AG04449 (cell line): ENCODE measurements at regions not wholly inside any gene's neighbourhood (a gene's known extent, or its start where the extent isn't known, plus 50 kb on each side); places are given as distances from the start of the nearest gene placed in this dataset.

Source experiments
- CTCF ChIA-PET: fragments of 350-600 bp; formaldehyde crosslinking; extraction: SDS; loops from one replicate; lab custom pipeline; 2021; ENCODE audit warnings: antibody characterized with exemption; lab: Yijun Ruan, JAX
- POLR2A ChIA-PET: fragments of 400-600, 350-600 bp; formaldehyde crosslinking; extraction: SDS; loops from one replicate; lab custom pipeline; 2020; ENCODE audit warnings: antibody characterized with exemption, inconsistent platforms; lab: Yijun Ruan, JAX
- DNase-seq: peaks from one replicate; pipeline ENCODE4 v3.0.0-alpha.2; 2010; ENCODE audit warnings: low read depth, low spot score
- H3K4me3 ChIP-seq: 2 replicates; pipeline ENCODE4 v1.5.1; 2011; ENCODE audit warnings: low read depth, mild to moderate bottlenecking, control low read depth, low read length
- TF ChIP-seq, protein P1 (sequence below): IDR thresholded peaks from one replicate; pipeline ENCODE4 v1.5.1; 2011; ENCODE audit warnings: mild to moderate bottlenecking, moderate library complexity, low read length, control low read depth, inconsistent platforms; ENCODE audit not compliant: insufficient read depth; ENCODE audit errors: missing control alignments

DNA sequence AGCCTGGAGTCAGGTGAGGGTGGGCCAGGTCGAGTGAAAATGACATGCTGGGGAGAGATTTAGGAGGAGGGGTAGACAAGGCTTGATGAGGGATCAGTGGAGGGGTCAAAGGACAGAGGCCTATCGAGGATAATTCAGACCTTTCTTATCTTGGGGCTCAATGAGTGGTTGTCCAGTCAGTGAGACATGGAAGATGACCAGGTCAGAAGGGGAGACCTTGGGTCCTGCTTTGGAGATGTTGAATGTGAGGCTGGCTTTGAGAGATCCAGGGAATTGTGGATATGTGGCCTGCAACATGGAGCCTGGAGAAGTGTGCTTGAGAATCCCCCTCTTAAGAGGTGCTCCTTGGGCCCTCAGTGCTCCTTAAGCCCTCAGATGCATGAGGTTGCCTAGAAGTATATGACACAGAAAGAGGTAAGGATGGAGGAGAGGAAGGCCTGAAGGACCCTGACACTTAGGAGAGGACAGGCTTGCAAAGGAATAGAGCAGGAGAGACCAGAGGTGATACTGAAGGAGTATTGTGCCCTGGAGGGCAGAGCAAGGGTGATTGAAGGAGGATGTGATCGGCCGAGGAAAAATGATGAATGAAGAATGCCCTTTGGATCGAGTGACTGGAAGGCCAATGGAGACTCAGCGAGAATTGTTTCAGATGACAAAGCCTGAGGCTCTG, 129.8 kb upstream of the GPR26 start:
- CTCF ChIA-PET = no interaction called here
- DNase-seq = no peak
- POLR2A ChIA-PET = no interaction called here
- TF ChIP-seq, protein P1, sequence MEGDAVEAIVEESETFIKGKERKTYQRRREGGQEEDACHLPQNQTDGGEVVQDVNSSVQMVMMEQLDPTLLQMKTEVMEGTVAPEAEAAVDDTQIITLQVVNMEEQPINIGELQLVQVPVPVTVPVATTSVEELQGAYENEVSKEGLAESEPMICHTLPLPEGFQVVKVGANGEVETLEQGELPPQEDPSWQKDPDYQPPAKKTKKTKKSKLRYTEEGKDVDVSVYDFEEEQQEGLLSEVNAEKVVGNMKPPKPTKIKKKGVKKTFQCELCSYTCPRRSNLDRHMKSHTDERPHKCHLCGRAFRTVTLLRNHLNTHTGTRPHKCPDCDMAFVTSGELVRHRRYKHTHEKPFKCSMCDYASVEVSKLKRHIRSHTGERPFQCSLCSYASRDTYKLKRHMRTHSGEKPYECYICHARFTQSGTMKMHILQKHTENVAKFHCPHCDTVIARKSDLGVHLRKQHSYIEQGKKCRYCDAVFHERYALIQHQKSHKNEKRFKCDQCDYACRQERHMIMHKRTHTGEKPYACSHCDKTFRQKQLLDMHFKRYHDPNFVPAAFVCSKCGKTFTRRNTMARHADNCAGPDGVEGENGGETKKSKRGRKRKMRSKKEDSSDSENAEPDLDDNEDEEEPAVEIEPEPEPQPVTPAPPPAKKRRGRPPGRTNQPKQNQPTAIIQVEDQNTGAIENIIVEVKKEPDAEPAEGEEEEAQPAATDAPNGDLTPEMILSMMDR = no peak
- no peak overlapping the region for H3K4me3 ChIP-seq

DNA sequence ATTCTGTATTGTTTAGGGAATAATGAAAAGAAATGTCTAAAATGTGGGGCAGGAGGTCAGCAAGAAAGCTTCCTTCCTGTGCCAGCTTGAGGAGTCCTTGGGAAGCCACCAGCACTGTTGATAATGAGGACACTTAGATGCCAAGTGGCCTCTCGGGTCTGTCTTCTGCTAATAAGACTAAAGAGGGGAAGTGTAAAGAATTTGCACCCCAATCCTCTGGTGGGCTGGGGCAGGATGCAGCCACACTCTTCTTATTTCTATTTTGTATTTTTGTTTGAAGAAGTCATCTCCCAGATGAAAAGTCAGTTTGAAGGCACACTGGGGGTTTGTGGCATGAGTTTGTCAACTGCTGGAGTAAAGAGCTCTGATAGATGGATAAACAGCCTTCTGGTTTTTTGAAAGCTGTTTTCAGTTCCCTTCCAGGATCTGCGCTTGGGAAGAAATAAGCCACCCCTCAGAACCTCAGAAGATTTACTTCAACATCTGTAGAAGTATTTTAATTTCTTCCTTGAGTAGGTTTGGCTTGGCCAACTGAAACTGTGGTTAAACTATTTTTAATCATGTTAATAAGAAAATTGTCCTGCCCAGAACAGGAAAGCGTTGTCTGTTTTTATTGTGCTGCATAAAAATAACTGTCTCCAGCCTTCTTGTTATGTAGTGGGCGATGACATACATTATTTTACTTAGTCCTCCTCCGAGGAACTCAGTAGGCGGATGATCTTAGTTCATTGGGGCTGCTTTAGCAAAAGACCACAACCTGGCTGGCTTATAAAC, 128.8 kb upstream of the GPR26 start:
- TF ChIP-seq, protein P1 = no peak
- H3K4me3 ChIP-seq = no peak overlapping the region
- ChIA-PET POLR2A (no interaction called here), CTCF (no interaction called here)
- DNase-seq = no peak

DNA sequence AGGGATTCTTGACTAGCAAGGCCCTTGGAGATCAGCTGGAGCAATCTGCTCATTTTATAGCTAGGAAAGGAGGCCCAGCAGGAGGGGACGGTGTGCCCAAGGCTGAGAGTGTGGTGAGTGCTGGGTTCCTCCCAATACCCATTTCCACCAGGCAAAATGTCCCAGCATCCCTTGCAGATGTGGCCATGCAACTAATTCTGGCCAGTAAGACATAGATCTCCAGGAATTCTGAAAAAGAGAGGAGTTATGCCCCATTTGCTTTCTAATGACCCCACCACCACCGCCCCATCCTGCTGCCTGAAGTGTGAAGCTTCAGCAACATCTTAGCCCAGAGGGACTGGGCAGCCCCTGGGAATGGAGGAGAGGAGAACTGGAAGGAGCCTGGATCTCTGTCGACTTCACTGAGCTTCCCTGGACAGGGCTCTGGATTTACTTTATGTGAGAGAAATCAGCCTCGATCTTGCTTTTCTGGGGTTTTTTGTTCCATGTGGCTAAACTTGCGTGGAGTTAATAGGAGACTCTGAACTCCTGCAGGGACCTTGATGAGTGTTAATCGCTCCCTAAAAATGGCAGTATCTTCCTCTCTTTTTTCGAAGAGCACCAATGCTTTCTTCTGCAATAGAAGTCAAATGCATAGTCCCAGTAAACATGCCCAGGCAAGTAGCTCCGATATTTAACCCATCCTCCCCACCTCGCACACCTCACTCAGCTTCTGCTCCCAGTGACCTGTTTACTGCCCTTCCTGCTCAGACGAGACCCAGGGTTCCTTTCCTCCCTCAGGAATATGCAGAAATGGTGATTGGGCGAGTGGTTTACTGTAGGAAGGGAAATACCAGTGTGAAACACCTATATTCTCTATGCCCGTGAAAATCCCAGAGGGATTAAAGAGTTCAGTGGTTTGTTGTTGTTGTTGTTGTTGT, 127.5 kb upstream of the GPR26 start:
- TF ChIP-seq, protein P1 = no peak
- no peak overlapping the region for H3K4me3 ChIP-seq
- no peak for DNase-seq
- ChIA-PET CTCF (no interaction called here), POLR2A (no interaction called here)

DNA sequence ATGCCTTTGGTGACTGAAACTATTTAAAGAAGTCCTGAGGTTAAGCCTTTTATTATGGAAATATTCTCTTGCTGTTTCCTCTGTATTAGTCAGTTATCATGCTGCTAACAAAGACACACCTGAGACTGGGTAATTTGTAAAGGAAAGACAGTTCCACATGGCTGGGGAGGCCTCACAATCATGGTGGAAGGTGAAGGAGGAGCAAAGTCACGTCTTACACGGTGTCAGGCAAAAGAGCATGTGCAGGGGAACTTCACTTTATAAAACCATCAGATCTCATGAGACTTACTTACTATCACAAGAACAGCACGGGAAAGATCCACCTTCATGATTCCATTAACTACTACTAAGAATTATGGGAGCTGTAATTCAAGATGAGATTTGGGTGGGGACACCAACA, 121.2 kb upstream of the GPR26 start:
- CTCF ChIA-PET = no interaction called here
- POLR2A ChIA-PET = no interaction called here
- no peak for DNase-seq
- no peak overlapping the region for H3K4me3 ChIP-seq
- TF ChIP-seq, protein P1 = no peak

DNA sequence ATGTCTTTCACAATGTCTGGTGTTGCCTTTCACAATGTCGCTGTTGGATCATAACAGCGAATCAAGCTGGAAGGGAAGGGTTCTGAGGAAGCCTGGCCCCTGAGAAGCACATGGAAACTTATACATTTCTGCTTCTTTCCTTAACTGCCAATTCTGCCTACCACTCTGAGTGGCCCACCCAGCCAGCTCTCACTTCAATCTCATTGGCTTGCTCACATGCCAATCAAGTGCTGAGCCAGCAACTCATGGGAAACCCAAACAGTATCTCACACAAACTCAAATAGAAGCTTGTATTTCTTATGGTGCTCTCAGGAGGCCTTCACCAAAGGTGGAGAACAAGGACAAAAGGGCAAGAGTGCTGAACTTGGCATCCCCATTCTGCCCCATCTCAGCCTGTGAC, 117.4 kb upstream of the GPR26 start:
- DNase-seq = no peak
- TF ChIP-seq, protein P1 = no peak
- ChIA-PET POLR2A (no interaction called here), CTCF (interaction anchor here (0.9 kb wide), 1 partner anchor 506 kb away, joined by 3 read pairs; no protein-coding TSS in a partner anchor)
- H3K4me3 ChIP-seq = no peak overlapping the region
